Omental fat pad (tissue), 3 donors: ENCODE measurements at regions not wholly inside any gene's neighbourhood (a gene's known extent, or its start where the extent isn't known, plus 50 kb on each side); places are given as distances from the start of the nearest gene placed in this dataset.

Experiments
- ATAC-seq: fragments of 150-250 bp; one replicate; pipeline ENCODE4 v1.9.1; 2016; ENCODE audit warnings: mild to moderate bottlenecking, moderate library complexity; ENCODE audit not compliant: low FRiP score
- DNase-seq: peaks from one replicate; pipeline ENCODE4 v3.0.0-alpha.2; 2019; ENCODE audit warnings: low spot score
- TF ChIP-seq, protein P1 (sequence below), 3 donors: fragments of 450-650 bp; IDR thresholded peaks; one replicate each; pipeline ENCODE4 v1.5.1; 2016 to 2017; ENCODE audit warnings: antibody characterized with exemption in 3 of 3, mild to moderate bottlenecking in 3 of 3, moderate library complexity in 2 of 3

DNA sequence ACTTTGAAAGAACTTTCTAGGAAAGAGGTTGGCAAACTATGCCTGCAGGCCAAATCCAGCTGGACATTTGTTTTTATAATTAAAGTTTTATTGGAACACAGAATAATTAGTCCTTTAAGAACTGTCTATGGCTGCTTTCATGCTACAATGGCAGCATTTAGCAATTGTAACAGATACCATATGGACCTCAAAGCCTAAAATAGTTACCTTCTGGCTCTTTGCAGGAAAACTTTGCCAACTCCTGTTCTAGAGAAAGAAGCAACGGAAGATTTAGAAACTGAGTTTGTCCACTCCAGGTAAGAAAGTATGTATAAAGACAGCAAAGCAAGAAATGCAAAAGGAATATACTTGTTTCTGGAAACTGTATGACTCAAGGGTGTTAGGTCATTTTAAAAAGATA lies 281.7 kb upstream of the TRPM3 start:
- TF ChIP-seq, protein P1, sequence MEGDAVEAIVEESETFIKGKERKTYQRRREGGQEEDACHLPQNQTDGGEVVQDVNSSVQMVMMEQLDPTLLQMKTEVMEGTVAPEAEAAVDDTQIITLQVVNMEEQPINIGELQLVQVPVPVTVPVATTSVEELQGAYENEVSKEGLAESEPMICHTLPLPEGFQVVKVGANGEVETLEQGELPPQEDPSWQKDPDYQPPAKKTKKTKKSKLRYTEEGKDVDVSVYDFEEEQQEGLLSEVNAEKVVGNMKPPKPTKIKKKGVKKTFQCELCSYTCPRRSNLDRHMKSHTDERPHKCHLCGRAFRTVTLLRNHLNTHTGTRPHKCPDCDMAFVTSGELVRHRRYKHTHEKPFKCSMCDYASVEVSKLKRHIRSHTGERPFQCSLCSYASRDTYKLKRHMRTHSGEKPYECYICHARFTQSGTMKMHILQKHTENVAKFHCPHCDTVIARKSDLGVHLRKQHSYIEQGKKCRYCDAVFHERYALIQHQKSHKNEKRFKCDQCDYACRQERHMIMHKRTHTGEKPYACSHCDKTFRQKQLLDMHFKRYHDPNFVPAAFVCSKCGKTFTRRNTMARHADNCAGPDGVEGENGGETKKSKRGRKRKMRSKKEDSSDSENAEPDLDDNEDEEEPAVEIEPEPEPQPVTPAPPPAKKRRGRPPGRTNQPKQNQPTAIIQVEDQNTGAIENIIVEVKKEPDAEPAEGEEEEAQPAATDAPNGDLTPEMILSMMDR (IDR thresholded peaks at IDR 0.05), result no peak
- no peak for DNase-seq
- ATAC-seq, result no peak

DNA sequence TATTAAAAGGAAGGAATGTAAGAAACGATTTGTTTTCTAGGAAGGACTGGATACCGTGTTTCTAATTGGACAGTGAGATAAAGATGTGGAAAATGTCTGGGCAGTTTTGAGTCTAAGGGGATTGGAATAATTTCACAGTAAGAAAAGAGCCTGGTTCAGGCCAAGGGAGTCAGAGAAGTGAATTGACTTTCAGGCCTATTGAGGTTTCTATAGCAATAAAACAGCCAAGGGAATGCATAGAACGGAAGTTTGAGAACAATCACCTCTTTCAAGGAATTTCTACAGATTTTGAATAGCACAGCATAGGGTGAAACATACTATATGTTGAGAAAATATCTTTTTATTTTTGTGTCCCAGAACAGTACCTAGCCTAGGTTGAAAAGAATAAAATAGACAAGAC lies 271.6 kb upstream of the TRPM3 start:
- TF ChIP-seq, protein P1 (IDR thresholded peaks at IDR 0.05), result no peak
- DNase-seq (no peak), ATAC-seq (no peak)

DNA sequence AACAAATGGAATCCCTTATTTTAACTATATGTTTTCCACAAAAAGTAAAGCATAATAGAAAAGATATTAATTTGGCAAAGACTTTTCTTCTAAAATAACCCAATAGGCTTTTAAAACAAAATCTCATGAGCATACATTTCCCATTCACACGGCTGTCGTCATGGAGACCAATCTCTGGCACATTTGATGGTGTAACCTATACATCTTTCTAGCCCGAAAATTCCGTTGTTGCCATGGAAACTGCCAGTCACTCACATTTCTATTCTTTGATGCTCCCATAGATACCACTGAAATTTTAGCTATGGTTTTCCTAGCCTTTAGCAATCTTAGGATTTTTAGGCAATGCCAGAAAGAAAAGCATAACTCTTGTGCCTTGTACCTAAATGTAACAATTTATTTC lies 262.9 kb upstream of the TRPM3 start:
- TF ChIP-seq, protein P1 (IDR thresholded peaks at IDR 0.05), result no peak
- ATAC-seq (no peak), DNase-seq (no peak)

DNA sequence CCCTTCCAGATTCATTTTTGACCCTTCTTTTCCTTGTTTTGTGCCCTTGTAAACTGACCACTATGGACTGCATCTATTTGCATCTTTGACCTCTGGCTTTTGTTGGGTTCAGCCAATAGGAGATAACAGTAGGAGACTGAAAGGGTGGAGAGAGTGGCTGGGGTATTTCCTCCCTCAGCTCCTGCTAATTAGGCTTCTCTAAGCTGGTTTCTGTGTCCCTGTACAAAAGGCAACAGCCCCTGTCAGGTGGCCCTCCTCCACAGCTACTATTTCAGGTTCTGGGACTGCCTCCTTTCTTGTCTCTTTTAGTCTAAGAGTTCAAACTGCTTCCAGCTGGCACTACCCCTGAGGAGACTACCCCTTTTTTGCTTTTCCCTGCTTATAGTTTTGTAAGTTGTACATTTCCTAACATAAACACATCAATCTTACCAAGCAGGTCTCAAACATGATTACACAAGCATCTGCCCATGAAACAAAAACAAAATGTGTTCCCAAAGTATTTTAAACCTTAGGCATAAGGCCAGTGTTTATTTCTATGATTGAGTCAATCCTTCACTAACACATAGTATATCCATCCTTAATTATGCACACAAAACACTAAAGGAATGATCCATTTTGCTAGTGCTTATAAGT lies 262.0 kb upstream of the TRPM3 start:
- TF ChIP-seq, protein P1 (IDR thresholded peaks at IDR 0.05), result no peak
- DNase-seq (no peak), ATAC-seq (no peak)

DNA sequence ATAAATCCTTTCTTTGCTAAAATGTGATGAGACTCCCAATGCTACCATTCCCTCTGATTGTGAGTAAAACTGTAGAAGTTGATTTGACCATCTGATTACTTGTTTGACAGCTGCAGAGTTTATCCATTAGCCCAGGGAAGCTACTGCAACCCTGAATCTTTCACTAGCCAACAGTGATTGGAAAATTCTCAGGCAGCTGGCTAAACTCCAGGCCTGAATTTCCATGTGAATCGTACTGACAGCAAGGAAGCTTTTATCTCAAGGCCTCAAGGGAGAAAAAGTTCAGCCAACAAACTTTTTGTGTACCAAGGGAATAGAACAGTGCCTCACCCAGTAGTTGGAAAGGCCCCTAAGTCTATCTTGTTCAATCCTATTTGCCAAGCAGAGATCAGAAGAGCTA lies 246.7 kb upstream of the TRPM3 start:
- DNase-seq, result no peak
- ATAC-seq, result no peak
- TF ChIP-seq, protein P1 (IDR thresholded peaks at IDR 0.05), result no peak

DNA sequence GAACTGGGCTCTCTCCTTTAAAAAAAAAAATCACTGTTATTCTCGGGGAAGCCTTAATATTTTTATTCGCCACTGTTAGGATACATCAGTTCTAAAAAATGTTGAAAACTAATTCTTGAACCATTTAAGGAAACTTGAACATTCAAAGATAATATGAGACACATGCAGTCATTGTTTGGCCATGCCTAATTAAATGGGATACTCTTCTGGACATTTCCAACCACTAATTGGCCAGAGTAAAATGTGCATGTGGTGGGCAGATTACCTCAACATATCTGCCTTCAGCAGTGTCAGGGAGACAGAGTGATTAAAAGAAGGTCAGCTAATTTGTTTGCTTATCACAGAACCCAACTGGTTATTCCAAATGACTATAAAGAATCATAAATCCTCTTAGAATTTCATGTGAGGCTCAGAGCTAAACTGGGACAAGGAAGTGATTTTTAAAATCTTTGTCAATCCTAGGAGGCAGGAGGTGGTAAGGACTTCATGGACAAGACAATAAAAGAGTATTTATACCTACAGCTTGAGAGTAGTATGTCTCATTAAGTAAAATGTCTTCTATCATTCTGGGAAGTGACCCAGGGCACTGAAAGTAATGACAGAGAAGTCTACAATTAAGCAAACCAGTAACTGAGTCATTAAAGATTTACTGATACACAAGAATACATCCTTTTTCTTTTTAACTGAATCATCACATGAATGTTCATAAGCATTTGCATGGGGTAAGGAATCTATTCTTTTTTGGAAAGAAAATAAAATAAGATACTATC lies 242.9 kb upstream of the TRPM3 start:
- DNase-seq (no peak), ATAC-seq (no peak)
- TF ChIP-seq, protein P1 (IDR thresholded peaks at IDR 0.05), result no peak
